ENCODE measurements at regions not wholly inside any gene's neighbourhood (a gene's known extent, or its start where the extent isn't known, plus 50 kb on each side); places are given as distances from the start of the nearest gene placed in this dataset.

DNA sequence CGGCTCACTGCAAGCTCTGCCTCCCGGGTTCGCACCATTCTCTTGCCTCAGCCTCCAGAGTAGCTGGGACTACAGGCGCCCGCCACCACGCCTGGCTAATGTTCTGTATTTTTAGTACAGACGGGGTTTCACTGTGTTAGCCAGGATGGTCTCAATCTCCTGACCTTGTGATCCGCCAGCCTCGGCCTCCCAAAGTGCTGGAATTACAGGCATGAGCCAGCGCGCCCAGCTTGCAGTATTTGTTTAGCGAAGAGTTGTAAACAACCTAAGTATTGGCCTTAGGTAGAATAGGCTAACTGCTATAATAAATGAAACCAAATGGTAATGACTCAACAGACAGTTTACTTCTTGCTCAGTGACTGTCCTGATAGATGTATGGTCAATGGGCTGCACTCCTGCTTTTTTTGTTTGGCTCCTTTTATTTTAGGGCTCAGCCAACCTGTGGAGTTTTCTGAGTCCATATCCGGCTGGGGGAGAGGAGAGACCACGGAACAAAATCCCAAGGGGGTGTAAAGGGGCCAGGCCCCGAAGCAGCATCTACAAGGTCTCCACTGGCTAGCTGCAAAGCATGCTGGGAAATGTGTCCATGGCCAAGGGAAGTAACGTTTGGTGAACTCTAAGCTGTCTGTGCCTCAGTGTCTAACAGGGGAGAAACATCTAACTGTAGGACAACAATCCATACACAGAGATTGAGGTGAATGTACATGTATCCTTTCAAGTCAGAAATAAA, 841.0 kb upstream of the ID2 start:
- TF ChIP-seq, protein P1, sequence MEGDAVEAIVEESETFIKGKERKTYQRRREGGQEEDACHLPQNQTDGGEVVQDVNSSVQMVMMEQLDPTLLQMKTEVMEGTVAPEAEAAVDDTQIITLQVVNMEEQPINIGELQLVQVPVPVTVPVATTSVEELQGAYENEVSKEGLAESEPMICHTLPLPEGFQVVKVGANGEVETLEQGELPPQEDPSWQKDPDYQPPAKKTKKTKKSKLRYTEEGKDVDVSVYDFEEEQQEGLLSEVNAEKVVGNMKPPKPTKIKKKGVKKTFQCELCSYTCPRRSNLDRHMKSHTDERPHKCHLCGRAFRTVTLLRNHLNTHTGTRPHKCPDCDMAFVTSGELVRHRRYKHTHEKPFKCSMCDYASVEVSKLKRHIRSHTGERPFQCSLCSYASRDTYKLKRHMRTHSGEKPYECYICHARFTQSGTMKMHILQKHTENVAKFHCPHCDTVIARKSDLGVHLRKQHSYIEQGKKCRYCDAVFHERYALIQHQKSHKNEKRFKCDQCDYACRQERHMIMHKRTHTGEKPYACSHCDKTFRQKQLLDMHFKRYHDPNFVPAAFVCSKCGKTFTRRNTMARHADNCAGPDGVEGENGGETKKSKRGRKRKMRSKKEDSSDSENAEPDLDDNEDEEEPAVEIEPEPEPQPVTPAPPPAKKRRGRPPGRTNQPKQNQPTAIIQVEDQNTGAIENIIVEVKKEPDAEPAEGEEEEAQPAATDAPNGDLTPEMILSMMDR (IDR thresholded peaks at IDR 0.05; ENCODE audit: low read length), result no peak
- no peak for TF ChIP-seq EZH2 (optimal IDR thresholded peaks at IDR 0.05; ENCODE audit: low read depth, low read length)
